ENCODE measurements at regions not wholly inside any gene's neighbourhood (a gene's known extent, or its start where the extent isn't known, plus 50 kb on each side); places are given as distances from the start of the nearest gene placed in this dataset.

GRCh38 chr14:36465178-36465577, 54.9 kb downstream of the NKX2-1 start:
- DNase-seq (ENCODE audit: low spot score): no peak
- in situ Hi-C loops (cut with HindIII; ENCODE audit: low sequenced_read_pairs): no loop called here

GRCh38 chr14:36462890-36463289, 57.1 kb downstream of the NKX2-1 start:
- DNase-seq (ENCODE audit: low spot score): no peak
- in situ Hi-C loops (cut with HindIII; ENCODE audit: low sequenced_read_pairs): no loop called here

GRCh38 chr14:36455241-36455627, 64.8 kb downstream of the NKX2-1 start:
- in situ Hi-C loops (cut with HindIII; ENCODE audit: low sequenced_read_pairs): no loop called here
- DNase-seq (ENCODE audit: low spot score): no peak

GRCh38 chr14:36454599-36455240, 65.3 kb downstream of the NKX2-1 start:
- in situ Hi-C loops (cut with HindIII; ENCODE audit: low sequenced_read_pairs): no loop called here
- DNase-seq (ENCODE audit: low spot score): no peak

- in situ Hi-C loops (cut with HindIII; ENCODE audit: low sequenced_read_pairs): no loop called here
These were observed 67.2 kb downstream of the NKX2-1 start for GRCh38 chr14:36452860-36453259.

GRCh38 chr14:36451310-36452065, 68.5 kb downstream of the NKX2-1 start:
- DNase-seq (ENCODE audit: low spot score): no peak
- in situ Hi-C loops (cut with HindIII; ENCODE audit: low sequenced_read_pairs): no loop called here

More at GRCh38 chr14:36452860-36453259, 67.2 kb downstream of the NKX2-1 start:
- no peak for DNase-seq (ENCODE audit: low spot score)

GRCh38 chr14:36450550-36450949, 69.5 kb downstream of the NKX2-1 start:
- no peak for DNase-seq (ENCODE audit: low spot score)
- in situ Hi-C loops (cut with HindIII; ENCODE audit: low sequenced_read_pairs): no loop called here

GRCh38 chr14:36449903-36450302, 70.1 kb downstream of the NKX2-1 start:
- in situ Hi-C loops (cut with HindIII; ENCODE audit: low sequenced_read_pairs): no loop called here
- DNase-seq (ENCODE audit: low spot score): no peak

- in situ Hi-C loops (cut with HindIII; ENCODE audit: low sequenced_read_pairs): no loop called here
- no peak for DNase-seq (ENCODE audit: low spot score)
These were observed 76.7 kb downstream of the NKX2-1 start for GRCh38 chr14:36443374-36443773.

GRCh38 chr14:36442824-36443241, 77.2 kb downstream of the NKX2-1 start:
- DNase-seq (ENCODE audit: low spot score): no peak
- in situ Hi-C loops (cut with HindIII; ENCODE audit: low sequenced_read_pairs): no loop called here

- DNase-seq (ENCODE audit: low spot score): no peak
- in situ Hi-C loops (cut with HindIII; ENCODE audit: low sequenced_read_pairs): no loop called here
These were observed 78.7 kb downstream of the NKX2-1 start for GRCh38 chr14:36441283-36441682.

GRCh38 chr14:36439766-36440165, 80.3 kb downstream of the NKX2-1 start:
- no peak for DNase-seq (ENCODE audit: low spot score)
- in situ Hi-C loops (cut with HindIII; ENCODE audit: low sequenced_read_pairs): no loop called here

- DNase-seq (ENCODE audit: low spot score): no peak
- in situ Hi-C loops (cut with HindIII; ENCODE audit: low sequenced_read_pairs): no loop called here
These were observed 81.1 kb downstream of the NKX2-1 start for GRCh38 chr14:36438883-36439282.

GRCh38 chr14:36430662-36431084, 89.4 kb downstream of the NKX2-1 start:
- in situ Hi-C loops (cut with HindIII; ENCODE audit: low sequenced_read_pairs): no loop called here
- DNase-seq (ENCODE audit: low spot score): no peak

- DNase-seq (ENCODE audit: low spot score): no peak
These were observed 89.9 kb downstream of the NKX2-1 start for GRCh38 chr14:36430169-36430568.

GRCh38 chr14:36429692-36430091, 90.3 kb downstream of the NKX2-1 start:
- no peak for DNase-seq (ENCODE audit: low spot score)
- in situ Hi-C loops (cut with HindIII; ENCODE audit: low sequenced_read_pairs): no loop called here

More at GRCh38 chr14:36430169-36430568, 89.9 kb downstream of the NKX2-1 start:
- in situ Hi-C loops (cut with HindIII; ENCODE audit: low sequenced_read_pairs): no loop called here

- in situ Hi-C loops (cut with HindIII; ENCODE audit: low sequenced_read_pairs): no loop called here
- DNase-seq (ENCODE audit: low spot score): no peak
These were observed 91.7 kb downstream of the NKX2-1 start for GRCh38 chr14:36428350-36428749.

GRCh38 chr14:36426836-36427235, 93.2 kb downstream of the NKX2-1 start:
- DNase-seq (ENCODE audit: low spot score): no peak
- in situ Hi-C loops (cut with HindIII; ENCODE audit: low sequenced_read_pairs): no loop called here

- in situ Hi-C loops (cut with HindIII; ENCODE audit: low sequenced_read_pairs): no loop called here
- DNase-seq (ENCODE audit: low spot score): no peak
These were observed 93.9 kb downstream of the NKX2-1 start for GRCh38 chr14:36426113-36426512.

- DNase-seq (ENCODE audit: low spot score): peak; percentile 60
- in situ Hi-C loops (cut with HindIII; ENCODE audit: low sequenced_read_pairs): no loop called here
These were observed 95.4 kb downstream of the NKX2-1 start for GRCh38 chr14:36424478-36425102.
